NCI-H82 treated with DMSO at 0.1 percent for 48 hours (cell line): ENCODE measurements at regions not wholly inside any gene's neighbourhood (a gene's known extent, or its start where the extent isn't known, plus 50 kb on each side); places are given as distances from the start of the nearest gene placed in this dataset.

Experiments
- DNase-seq: peaks from one replicate; lab custom pipeline; 2025; ENCODE audit not compliant: unreplicated experiment; lab: John Stamatoyannopoulos, UW

DNA sequence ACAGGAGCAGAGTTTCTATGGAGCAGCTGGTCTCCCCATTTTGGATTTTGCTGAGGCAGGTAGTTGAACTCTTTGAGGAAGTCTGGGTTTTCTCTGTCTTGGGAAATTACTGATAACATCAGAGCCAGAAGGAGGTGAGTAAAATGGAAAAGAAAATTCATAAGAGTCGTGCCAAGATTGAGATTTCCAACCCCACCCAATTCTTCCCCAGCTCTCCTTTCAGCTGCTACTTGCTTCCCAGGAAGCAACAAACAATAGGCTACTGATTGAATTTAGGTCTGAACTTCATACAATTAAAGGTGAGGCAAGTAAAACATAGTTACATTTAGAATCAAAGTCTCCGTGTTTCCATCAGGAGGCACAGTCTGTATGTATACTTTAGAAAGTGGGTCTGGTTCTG lies 54.6 kb upstream of the EOLA2 start:
- no peak for DNase-seq

GRCh38 chrX:149993989-149994388 lies 55.7 kb upstream of the EOLA2 start:
- no peak for DNase-seq

- DNase-seq: no peak
These were observed 58.2 kb upstream of the EOLA2 start for GRCh38 chrX:149996515-149996914.

- DNase-seq: no peak
These were observed 66.7 kb upstream of the EOLA2 start for GRCh38 chrX:150005027-150005426.

DNA sequence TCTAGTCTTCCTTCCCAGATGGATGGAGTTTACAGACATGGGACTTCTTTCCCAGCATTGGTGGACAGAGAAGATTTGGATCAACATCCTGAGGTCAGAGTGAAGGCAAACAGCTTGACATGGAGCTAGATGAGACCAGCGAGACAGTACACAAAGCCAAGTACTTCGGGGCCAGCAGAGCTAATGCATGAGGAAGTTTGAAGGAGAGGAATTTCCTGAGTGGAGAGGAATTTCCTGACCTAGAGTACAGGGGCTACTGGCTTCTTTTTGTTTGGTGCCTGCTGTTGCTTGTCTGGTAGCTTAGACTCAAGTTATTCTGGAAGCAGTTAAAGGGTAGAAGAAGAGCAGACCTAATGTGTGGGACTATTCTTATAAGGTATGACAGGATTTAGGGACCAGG lies 69.1 kb upstream of the EOLA2 start:
- no peak for DNase-seq

GRCh38 chrX:150012647-150013381 lies 74.5 kb upstream of the EOLA2 start:
- no peak for DNase-seq

DNA sequence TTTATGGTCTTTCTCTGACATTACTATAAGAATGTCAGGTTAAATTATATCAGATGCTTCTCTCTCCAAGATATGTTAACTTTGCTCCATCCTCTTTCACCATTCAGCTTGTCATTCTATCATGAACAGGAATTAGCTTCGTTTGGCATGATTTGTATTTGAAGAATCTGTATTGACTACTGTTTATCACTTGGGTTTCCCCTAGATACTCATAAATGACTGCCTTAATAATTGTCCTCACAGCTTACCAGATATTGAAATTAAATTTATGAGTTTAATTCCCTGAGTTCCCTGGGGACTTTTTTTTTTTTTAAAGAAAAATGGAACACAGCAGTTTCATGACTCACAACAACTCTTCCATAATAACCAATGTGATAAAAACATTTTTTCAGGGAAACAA lies 76.2 kb upstream of the EOLA2 start:
- DNase-seq: no peak

- DNase-seq: no peak
These were observed 79.6 kb upstream of the EOLA2 start for GRCh38 chrX:150017868-150018267.

- peak; percentile 18 for DNase-seq
These were observed 80.7 kb upstream of the EOLA2 start for GRCh38 chrX:150018931-150019361.

- DNase-seq: no peak
These were observed 90.4 kb upstream of the EOLA2 start for GRCh38 chrX:150028692-150029091.

DNA sequence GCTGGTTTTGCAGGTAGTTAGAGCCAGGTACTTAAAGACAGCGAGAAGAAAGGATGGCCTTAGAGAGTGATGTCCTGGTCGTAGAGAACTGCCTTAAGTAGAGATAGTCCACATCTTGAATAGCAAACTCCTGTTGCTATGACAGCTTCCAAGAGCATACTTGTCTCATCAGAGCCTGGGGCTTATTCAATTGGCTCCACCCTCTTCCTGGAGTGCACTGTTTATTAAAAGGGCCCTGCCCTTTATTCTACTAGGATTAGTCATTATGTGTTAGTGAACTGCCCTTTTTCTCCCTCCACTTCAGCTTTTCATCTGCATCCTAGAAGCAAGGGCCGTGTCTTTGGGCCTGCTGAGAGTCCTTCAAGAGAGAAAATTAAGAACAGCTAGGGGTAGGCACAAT lies 94.5 kb upstream of the EOLA2 start:
- no peak for DNase-seq

DNA sequence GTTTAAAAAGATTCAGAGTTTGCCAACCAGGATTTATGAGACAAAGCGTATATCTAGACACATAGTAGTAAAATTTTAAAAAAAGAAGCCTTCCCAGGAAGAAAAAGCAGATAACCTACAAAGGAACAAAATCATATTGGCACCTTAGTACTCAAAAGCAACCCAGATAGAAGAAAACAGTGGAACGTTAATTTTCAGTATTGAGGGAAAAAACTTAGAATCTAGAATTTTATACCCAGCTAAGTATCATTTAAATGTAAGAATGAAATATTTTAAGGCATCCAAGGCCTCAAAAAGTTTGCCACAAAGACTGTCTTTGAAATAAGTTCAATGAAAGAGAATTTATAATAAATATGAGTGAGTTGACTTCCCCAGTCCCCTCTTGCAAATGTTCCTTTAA lies 96.5 kb upstream of the EOLA2 start:
- no peak for DNase-seq

DNA sequence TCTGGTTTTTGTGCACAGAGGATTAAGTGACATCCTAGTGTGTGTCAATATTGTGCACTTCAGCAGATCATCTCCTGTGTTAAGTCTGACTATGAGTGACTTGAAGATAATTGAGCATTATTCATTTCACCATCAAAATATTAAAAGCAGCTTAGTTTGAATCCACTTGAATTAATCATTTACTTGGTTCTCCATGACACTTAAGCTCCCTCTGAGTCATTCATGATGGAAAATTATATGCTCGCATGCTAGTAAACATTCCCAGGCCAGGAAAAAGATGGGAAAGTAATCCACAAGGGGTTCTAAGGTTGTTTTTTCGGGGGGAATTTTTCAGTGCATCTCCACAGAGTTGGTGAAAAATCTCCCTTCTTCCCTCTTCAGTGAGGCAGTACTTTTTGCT lies 97.2 kb upstream of the EOLA2 start:
- DNase-seq: no peak

DNA sequence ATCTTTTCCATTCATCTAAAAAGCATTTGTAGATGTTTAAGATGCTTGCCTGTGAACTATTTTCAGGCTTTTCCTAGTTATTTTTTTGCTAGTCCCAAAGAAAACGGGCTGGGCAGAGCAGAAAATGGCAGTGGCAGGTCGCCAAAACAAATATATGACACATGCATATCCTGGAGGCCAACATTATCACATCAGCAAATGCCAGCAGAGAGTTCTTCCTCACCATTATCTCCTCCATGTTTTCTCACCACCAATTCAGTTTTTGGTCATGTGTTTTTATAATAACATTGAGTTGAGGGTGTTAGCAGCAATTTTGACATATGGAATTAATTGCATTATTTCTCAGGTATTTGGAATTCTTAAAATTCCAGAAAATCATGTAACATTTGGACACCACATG lies 97.9 kb upstream of the EOLA2 start:
- DNase-seq: no peak

- no peak for DNase-seq
These were observed 98.3 kb upstream of the EOLA2 start for GRCh38 chrX:150036641-150037040.

- no peak for DNase-seq
These were observed 98.8 kb upstream of the EOLA2 start for GRCh38 chrX:150037041-150037440.

- DNase-seq: no peak
These were observed 100.0 kb upstream of the EOLA2 start for GRCh38 chrX:150038315-150038714.

DNA sequence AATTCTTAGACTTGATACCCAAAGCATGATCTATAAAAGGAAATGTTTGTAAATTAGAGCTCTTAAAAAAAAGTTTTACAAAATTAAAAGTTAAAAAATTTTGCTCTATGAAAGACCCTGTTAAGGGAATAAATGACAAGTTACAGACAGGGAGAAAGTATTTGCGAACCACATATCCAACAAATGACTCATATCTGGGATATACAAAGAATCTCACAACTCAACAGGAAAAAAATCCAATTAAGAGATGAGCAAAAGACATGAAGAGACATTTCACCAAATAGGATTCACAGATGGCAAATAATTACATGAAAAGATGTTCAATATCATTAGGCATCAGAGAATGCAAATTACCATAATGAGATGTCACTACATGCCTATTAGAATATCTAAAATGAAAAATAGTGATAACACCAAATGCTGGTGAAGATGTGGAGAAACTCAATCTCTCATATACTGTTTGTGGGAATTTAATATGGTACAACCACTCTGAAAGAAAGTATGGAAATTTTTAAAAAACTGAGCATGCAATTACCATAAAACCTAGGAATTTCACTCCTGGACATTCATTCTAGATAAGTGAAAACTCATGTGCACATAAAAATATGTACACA lies 100.8 kb upstream of the EOLA2 start:
- DNase-seq: peak; percentile 20

GRCh38 chrX:150041208-150041607 lies 102.9 kb upstream of the EOLA2 start:
- peak; percentile 79 for DNase-seq

DNA sequence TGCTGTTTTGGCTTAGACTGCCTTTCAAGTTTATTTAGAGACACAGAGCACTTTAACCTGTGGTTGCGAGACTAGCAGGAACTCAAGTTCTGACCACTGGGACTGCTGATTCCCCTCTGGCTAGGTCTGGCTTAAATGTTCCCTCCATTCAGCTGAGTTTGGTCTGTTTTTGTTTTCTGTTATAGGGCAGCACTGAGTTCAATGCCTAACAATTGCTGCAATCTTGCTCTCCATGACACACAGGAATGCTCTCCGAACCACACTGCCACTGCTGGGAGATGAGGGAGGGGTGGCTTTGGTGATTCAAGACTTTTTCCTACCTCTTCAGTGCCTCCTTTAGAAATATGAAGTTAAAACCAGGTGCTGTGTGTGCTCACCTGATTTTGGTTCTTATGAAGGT lies 106.3 kb upstream of the EOLA2 start:
- DNase-seq: no peak

DNA sequence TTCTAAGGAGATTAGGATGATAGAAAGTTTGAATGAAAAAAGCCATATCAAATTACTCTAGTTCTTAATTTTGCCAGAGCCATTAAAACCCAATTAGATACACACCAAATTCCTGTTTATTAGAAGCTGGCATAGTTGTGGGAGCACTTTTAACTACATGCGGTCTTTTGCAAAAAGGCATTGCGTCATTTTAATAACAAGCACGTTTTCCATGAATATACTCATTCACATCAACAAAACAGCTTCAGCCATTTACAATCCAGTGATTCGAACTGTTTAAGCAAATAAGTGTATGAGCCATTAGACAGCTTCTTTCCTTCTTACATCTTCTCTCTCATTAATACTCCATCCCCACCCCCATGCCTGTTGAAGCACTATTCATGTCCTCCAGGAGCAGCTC lies 109.5 kb upstream of the EOLA2 start:
- no peak for DNase-seq

GRCh38 chrX:150049647-150050046 lies 111.4 kb upstream of the EOLA2 start:
- DNase-seq: no peak

DNA sequence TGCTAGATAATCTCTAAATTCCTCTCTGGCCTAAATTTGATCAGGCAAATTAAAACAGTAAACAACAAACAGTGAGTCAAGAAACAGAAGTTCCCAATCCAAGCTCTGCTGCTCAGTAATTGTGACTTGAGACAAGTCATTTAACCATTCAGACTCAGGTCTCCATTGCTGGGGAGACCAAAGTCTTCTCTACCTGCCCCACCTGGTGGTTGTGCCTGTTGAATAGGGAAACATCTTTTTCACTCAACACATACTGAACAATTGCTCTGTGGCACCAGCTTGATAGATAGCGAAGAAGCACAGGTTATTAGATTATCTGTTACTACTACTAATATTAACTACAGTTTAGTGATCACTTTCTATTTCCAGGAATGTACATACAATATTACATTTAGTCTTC lies 112.1 kb upstream of the EOLA2 start:
- no peak for DNase-seq
